ENCODE measurements at regions not wholly inside any gene's neighbourhood (a gene's known extent, or its start where the extent isn't known, plus 50 kb on each side); places are given as distances from the start of the nearest gene placed in this dataset.

DNA sequence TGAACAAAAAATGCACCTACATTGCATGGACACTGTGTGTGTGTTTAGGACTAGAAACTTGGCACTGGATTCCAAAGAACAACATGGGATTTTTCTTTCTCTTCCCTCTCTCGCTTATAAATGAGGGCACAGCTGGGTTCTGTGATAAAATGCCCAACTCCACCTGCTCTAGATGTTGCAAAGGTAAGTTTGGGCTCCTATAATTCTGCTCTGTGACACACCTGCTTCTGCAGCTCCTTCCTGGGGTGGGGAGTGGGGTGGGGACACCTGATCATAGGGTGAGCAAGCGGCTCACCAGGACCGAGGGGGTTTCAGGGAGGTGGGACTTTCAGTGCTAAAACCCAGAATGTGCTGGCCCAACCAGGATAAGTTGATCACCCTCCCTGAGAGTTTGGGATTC, 104.3 kb downstream of the AXIN2 start:
- in situ Hi-C loops (cut with MboI; ENCODE audit: low pct_unique_long_range_greater_than_20kb, low sequenced_read_pairs, unreplicated experiment): no loop called here
- TF ChIP-seq, protein P1, sequence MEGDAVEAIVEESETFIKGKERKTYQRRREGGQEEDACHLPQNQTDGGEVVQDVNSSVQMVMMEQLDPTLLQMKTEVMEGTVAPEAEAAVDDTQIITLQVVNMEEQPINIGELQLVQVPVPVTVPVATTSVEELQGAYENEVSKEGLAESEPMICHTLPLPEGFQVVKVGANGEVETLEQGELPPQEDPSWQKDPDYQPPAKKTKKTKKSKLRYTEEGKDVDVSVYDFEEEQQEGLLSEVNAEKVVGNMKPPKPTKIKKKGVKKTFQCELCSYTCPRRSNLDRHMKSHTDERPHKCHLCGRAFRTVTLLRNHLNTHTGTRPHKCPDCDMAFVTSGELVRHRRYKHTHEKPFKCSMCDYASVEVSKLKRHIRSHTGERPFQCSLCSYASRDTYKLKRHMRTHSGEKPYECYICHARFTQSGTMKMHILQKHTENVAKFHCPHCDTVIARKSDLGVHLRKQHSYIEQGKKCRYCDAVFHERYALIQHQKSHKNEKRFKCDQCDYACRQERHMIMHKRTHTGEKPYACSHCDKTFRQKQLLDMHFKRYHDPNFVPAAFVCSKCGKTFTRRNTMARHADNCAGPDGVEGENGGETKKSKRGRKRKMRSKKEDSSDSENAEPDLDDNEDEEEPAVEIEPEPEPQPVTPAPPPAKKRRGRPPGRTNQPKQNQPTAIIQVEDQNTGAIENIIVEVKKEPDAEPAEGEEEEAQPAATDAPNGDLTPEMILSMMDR (IDR thresholded peaks at IDR 0.05; ENCODE audit: extremely low read depth, insufficient read depth, missing control alignments): no peak
- DNase-seq (ENCODE audit: low spot score): no peak

DNA sequence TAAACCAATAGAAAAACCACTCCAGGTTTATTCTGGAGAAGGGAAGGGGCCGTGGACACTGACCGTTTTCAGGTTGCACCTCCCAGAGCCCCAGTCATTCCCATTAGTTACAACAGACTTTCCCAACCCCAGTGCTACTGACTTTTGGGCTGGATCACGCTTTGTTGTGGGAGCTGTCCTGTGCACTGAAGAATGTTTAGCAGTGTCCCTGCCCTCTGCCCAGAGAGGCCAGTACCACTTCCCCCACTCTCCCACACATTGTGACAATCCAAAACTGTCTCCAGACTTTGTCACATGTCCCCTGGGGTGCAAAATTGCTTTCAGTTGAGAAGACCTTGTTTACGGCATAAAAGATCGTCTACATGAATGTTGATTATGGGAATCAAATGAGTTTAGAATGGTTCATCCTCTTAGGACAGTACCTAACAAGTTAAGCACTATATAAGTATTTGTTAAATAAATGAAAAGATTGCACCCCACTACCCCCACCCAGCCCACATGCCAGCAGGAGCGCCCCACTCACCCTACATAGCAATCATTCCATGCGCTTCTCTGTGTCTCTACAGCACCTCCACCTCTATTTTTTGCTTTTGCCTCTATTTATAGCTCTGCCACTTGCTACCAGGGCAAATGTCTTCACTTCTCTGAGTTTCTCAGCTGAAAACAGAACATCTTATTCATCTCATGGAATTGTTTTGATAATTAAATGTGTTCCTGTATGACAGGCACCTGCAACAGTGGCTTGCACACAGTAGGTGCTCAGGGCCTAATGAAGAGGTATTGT, 104.9 kb downstream of the AXIN2 start:
- DNase-seq (ENCODE audit: low spot score): no peak
- in situ Hi-C loops (cut with MboI; ENCODE audit: low pct_unique_long_range_greater_than_20kb, low sequenced_read_pairs, unreplicated experiment): no loop called here
- TF ChIP-seq, protein P1 (IDR thresholded peaks at IDR 0.05; ENCODE audit: extremely low read depth, insufficient read depth, missing control alignments): no peak

DNA sequence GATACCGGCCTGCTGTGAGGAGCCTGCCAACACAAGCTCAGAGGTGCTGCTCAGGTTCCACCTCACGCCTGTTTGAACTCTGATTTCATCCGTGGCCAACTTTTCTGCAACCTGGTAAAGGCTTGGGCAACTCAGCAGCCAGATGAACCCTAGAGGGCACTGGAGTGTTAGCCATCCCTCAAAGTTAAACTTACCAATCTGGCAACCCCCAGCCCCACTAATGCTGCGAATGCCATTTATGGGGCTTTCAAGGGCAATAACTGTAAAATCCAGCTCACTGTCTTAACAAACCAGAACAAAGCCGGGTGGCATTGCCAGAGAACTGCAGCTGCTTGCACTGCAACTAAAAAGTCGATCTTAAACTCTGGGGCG, 105.5 kb downstream of the AXIN2 start:
- TF ChIP-seq, protein P1 (IDR thresholded peaks at IDR 0.05; ENCODE audit: extremely low read depth, insufficient read depth, missing control alignments): no peak
- in situ Hi-C loops (cut with MboI; ENCODE audit: low pct_unique_long_range_greater_than_20kb, low sequenced_read_pairs, unreplicated experiment): no loop called here
- no peak for DNase-seq (ENCODE audit: low spot score)

DNA sequence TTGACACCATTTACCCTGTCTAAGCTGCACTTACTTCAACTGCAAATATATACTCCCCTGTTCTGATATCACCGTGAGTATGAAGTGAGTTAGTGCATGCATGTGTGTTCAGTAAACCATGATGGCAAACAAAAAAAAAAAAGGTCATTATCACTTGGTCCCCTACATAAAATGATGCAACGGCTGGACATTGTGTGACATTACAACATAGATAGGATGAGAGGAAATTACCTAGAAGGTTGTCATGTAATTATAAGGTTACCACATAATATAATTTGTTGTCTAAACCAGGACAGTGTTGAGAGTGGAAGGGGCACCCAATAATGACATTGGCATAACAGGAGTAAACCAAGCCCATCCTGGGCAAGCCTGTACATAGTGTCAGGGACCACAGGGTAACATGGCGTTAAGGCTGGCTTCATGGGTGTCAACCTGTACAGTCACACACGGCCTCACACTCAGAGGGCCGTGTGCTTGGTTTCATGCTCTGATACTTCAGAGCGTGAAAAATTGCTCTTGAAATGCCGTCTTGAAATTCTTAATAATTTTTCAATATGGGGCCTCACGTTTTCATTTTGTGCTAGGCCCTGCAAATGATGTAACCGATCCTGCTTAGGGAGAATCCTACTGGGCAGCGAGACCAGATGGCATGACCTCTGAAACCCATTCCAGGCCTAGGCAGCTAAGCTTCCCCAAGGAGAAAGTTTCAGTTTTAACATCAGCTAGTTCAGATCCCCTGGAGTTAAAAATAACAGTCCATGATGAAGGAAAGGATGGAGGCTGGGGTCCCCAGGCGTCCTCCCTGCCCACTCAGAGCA, 106.1 kb downstream of the AXIN2 start:
- in situ Hi-C loops (cut with MboI; ENCODE audit: low pct_unique_long_range_greater_than_20kb, low sequenced_read_pairs, unreplicated experiment): no loop called here
- no peak for DNase-seq (ENCODE audit: low spot score)
- TF ChIP-seq, protein P1 (IDR thresholded peaks at IDR 0.05; ENCODE audit: extremely low read depth, insufficient read depth, missing control alignments): no peak

DNA sequence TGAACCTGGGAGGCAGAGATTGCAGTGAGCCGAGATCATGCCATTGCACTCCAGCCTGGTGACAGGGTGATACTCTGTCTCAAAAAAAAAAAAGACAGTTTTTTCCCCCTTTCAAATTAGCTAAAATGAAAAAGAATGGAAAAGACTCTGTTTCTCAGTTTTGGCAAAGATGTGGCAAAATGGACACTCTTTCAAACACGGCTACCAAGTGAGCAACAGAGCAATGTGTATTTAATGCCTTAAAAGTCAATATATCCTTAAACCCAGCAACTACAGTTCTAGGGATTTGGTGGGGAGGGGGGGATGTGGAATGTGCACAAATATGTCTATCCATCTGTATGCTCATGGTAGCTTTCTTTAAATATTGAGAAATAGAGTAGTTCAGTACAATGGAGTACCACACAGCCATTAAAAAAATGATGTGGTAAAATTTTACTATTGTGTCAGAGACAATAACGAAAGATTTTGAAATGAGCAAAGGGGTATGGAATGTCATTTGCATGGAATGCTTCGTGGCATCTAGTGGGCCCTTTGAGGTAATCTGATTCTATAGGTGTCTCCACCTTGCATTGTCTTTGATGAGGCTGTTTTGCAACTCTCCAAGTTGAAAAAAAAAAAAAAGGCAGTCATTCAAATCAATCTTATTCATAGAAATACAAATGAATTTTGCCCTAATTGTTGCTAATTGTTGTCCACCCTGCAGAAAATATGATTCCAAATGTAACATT, 108.1 kb downstream of the AXIN2 start:
- in situ Hi-C loops (cut with MboI; ENCODE audit: low pct_unique_long_range_greater_than_20kb, low sequenced_read_pairs, unreplicated experiment): no loop called here
- TF ChIP-seq, protein P1 (IDR thresholded peaks at IDR 0.05; ENCODE audit: extremely low read depth, insufficient read depth, missing control alignments): no peak
- no peak for DNase-seq (ENCODE audit: low spot score)

DNA sequence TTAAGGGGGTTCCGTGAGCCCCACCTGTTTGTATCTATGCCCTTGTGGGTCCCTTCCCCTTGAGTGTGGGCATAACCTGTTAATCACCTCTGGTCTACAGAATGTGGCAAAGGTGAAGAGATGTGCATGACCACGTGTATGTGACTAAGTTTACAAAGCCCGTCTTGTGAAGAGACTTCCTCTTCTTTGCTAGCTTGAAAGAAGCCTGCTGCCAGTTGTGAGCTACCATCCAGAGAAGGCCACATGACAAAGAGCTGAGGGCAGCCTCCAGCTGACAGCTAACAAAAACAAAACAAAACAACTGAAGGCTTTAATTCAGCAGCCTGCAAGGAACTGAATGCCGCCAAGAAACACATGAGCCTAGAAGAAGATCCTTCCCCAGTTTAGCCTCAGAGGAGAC, 112.0 kb downstream of the AXIN2 start:
- TF ChIP-seq, protein P1 (IDR thresholded peaks at IDR 0.05; ENCODE audit: extremely low read depth, insufficient read depth, missing control alignments): no peak
- in situ Hi-C loops (cut with MboI; ENCODE audit: low pct_unique_long_range_greater_than_20kb, low sequenced_read_pairs, unreplicated experiment): no loop called here
- no peak for DNase-seq (ENCODE audit: low spot score)
